MM.1S (cell line): ENCODE measurements at regions not wholly inside any gene's neighbourhood (a gene's known extent, or its start where the extent isn't known, plus 50 kb on each side); places are given as distances from the start of the nearest gene placed in this dataset.

Source experiments
- EZH2 ChIP-seq: fragments of 300-600 bp; sonication (generic); optimal IDR thresholded peaks from 2 replicates; pipeline ENCODE3; 2017; ENCODE audit warnings: low read depth, mild to moderate bottlenecking, antibody characterized with exemption, low read length, mixed read lengths
- EZH2phosphoT487 ChIP-seq: fragments of 300-600 bp; sonication (generic); IDR thresholded peaks from 2 replicates; pipeline ENCODE4 v1.6.1; 2018; ENCODE audit warnings: antibody characterized with exemption, low read length
- TF ChIP-seq, protein P1 (sequence below): fragments of 300-600 bp; sonication (generic); IDR thresholded peaks from 2 replicates; pipeline ENCODE4 v1.5.1; 2016; ENCODE audit warnings: antibody characterized with exemption, low read length, mixed read lengths

GRCh38 chr12:107318806-107319532 lies 225.6 kb upstream of the CRY1 start:
- TF ChIP-seq, protein P1, sequence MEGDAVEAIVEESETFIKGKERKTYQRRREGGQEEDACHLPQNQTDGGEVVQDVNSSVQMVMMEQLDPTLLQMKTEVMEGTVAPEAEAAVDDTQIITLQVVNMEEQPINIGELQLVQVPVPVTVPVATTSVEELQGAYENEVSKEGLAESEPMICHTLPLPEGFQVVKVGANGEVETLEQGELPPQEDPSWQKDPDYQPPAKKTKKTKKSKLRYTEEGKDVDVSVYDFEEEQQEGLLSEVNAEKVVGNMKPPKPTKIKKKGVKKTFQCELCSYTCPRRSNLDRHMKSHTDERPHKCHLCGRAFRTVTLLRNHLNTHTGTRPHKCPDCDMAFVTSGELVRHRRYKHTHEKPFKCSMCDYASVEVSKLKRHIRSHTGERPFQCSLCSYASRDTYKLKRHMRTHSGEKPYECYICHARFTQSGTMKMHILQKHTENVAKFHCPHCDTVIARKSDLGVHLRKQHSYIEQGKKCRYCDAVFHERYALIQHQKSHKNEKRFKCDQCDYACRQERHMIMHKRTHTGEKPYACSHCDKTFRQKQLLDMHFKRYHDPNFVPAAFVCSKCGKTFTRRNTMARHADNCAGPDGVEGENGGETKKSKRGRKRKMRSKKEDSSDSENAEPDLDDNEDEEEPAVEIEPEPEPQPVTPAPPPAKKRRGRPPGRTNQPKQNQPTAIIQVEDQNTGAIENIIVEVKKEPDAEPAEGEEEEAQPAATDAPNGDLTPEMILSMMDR, result no peak
- no peak for TF ChIP-seq EZH2
- no peak for TF ChIP-seq EZH2phosphoT487
